ENCODE measurements at regions not wholly inside any gene's neighbourhood (a gene's known extent, or its start where the extent isn't known, plus 50 kb on each side); places are given as distances from the start of the nearest gene placed in this dataset.

- TF ChIP-seq CTCF (IDR thresholded peaks at IDR 0.05) (no peak), POLR2A (IDR thresholded peaks at IDR 0.05) (no peak)
Measured at GRCh38 chr17:79454826-79455225, 156.0 kb downstream of the RBFOX3 start.

All from body of pancreas (tissue), 4 donors.